Upper lobe of left lung (tissue), 4 donors: ENCODE measurements at regions not wholly inside any gene's neighbourhood (a gene's known extent, or its start where the extent isn't known, plus 50 kb on each side); places are given as distances from the start of the nearest gene placed in this dataset.

Experiments used
- CTCF ChIP-seq, 6 experiments: fragments of 450-650 bp in 4 of 6; fragments of 200-600 bp in 2 of 6; sonication (generic) in 2 of 6; IDR thresholded peaks; one replicate each; pipeline ENCODE4 v1.5.1; 2016 to 2019; ENCODE audit warnings: antibody characterized with exemption in 6 of 6
- POLR2AphosphoS5 ChIP-seq, 2 donors: sonication (generic); formaldehyde crosslinking; IDR thresholded peaks; one replicate each; pipeline ENCODE4 v1.5.1; 2017; ENCODE audit warnings: antibody characterized with exemption in 2 of 2

GRCh38 chr3:117226932-117227331 lies 517.4 kb downstream of the TUSC7 start:
- no peak for TF ChIP-seq CTCF (IDR thresholded peaks at IDR 0.05)
- TF ChIP-seq POLR2AphosphoS5 (IDR thresholded peaks at IDR 0.05), result no peak
